ENCODE measurements at regions not wholly inside any gene's neighbourhood (a gene's known extent, or its start where the extent isn't known, plus 50 kb on each side); places are given as distances from the start of the nearest gene placed in this dataset.

- H3K27ac ChIP-seq (ENCODE audit: low read depth, low read length, poor library complexity, severe bottlenecking) = no peak overlapping the region
- H3K36me3 ChIP-seq (ENCODE audit: insufficient read depth, low read length) = no peaks in the 10 kb centered on the region
- H3K4me3 ChIP-seq (ENCODE audit: low read depth, low read length, poor library complexity, severe bottlenecking) = no peak overlapping the region
- CTCF ChIA-PET (ENCODE audit: unreplicated experiment) = no interaction called here
- TF ChIP-seq EZH2phosphoT487 (IDR thresholded peaks at IDR 0.05; ENCODE audit: borderline replicate concordance, low read depth, low read length) (no peak), CTCF (conservative IDR thresholded peaks at IDR 0.05; ENCODE audit: low read length) (no peak)
- H4K20me1 ChIP-seq (ENCODE audit: insufficient read depth, low read length) = no peaks in the 10 kb centered on the region
- BruUV-seq (replicated peaks) = no TSS peak
- H3K4me2 ChIP-seq (ENCODE audit: low read length) = no peak overlapping the region
- intact Hi-C loops (cut with micrococcal nuclease; ENCODE audit: unreplicated experiment) = no loop called here
- no peak overlapping the region for H2AFZ ChIP-seq (ENCODE audit: low read length)
- no peaks in the 10 kb centered on the region for H3K79me2 ChIP-seq (ENCODE audit: insufficient read depth, low read depth, low read length)
- H3K9me3 ChIP-seq (ENCODE audit: low read length) = no peaks in the 10 kb centered on the region
- H3K9me2 ChIP-seq (ENCODE audit: insufficient read depth, low read length) = no peaks in the 10 kb centered on the region
- no peak for DNase-seq (ENCODE audit: low spot score)
- no peaks in the 10 kb centered on the region for H3K4me1 ChIP-seq (ENCODE audit: insufficient read depth, low read length, poor library complexity, severe bottlenecking)
- POLR2A ChIA-PET = no interaction called here
Measured at GRCh38 chr15:39219608-39220007, 361.3 kb upstream of the THBS1 start.

- no peak for DNase-seq (ENCODE audit: low spot score)
- Histone ChIP-seq H3K27ac (ENCODE audit: low read depth, low read length, poor library complexity, severe bottlenecking) (no peak overlapping the region), H3K9me2 (ENCODE audit: insufficient read depth, low read length) (no peaks in the 10 kb centered on the region), H3K79me2 (ENCODE audit: insufficient read depth, low read depth, low read length) (no peaks in the 10 kb centered on the region), H3K4me2 (ENCODE audit: low read length) (no peak overlapping the region), H2AFZ (ENCODE audit: low read length) (no peak overlapping the region), H3K36me3 (ENCODE audit: insufficient read depth, low read length) (no peaks in the 10 kb centered on the region), H3K4me1 (ENCODE audit: insufficient read depth, low read length, poor library complexity, severe bottlenecking) (no peaks in the 10 kb centered on the region), H3K4me3 (ENCODE audit: low read depth, low read length, poor library complexity, severe bottlenecking) (no peak overlapping the region), H4K20me1 (ENCODE audit: insufficient read depth, low read length) (no peaks in the 10 kb centered on the region), H3K9me3 (ENCODE audit: low read length) (no peaks in the 10 kb centered on the region)
- ChIA-PET POLR2A (no interaction called here), CTCF (ENCODE audit: unreplicated experiment) (no interaction called here)
- no TSS peak for BruUV-seq (replicated peaks)
- intact Hi-C loops (cut with micrococcal nuclease; ENCODE audit: unreplicated experiment) = no loop called here
- TF ChIP-seq CTCF (conservative IDR thresholded peaks at IDR 0.05; ENCODE audit: low read length) = no peak
- no peak for TF ChIP-seq EZH2phosphoT487 (IDR thresholded peaks at IDR 0.05; ENCODE audit: borderline replicate concordance, low read depth, low read length)
Measured at GRCh38 chr15:39226169-39226937, 354.5 kb upstream of the THBS1 start.

DNA sequence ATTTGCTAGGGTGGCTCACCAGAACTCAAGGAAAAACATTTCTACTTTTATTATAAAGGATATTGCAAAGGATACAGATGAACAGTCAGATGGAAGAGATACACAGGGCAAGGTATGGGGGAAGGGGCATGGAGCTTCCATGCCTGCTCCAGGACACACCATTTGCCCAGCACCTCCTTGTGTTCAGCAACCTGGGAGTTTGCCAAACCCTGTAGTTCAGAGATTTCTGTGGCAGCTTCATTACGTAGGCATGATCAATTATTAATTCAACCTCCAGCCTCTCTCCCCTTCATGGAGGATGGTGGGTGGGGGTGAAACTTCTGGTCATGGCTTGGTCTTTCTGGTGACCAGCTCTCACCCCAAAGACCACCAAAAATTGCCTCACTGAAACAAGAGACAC, 353.9 kb upstream of the THBS1 start:
- intact Hi-C loops (cut with micrococcal nuclease; ENCODE audit: unreplicated experiment) = no loop called here

More for the DNA sequence above, 353.9 kb upstream of the THBS1 start:
- no peak for DNase-seq (ENCODE audit: low spot score)
- no peak overlapping the region for H3K27ac ChIP-seq (ENCODE audit: low read depth, low read length, poor library complexity, severe bottlenecking)
- ChIA-PET CTCF (ENCODE audit: unreplicated experiment) (no interaction called here), POLR2A (no interaction called here)
- H3K4me1 ChIP-seq (ENCODE audit: insufficient read depth, low read length, poor library complexity, severe bottlenecking) = no peaks in the 10 kb centered on the region
- no peaks in the 10 kb centered on the region for H3K36me3 ChIP-seq (ENCODE audit: insufficient read depth, low read length)
- no peak overlapping the region for H3K4me2 ChIP-seq (ENCODE audit: low read length)
- TF ChIP-seq EZH2phosphoT487 (IDR thresholded peaks at IDR 0.05; ENCODE audit: borderline replicate concordance, low read depth, low read length) = no peak
- no peak for TF ChIP-seq CTCF (conservative IDR thresholded peaks at IDR 0.05; ENCODE audit: low read length)
- H3K9me2 ChIP-seq (ENCODE audit: insufficient read depth, low read length) = no peaks in the 10 kb centered on the region
- no TSS peak for BruUV-seq (replicated peaks)
- no peak overlapping the region for H3K4me3 ChIP-seq (ENCODE audit: low read depth, low read length, poor library complexity, severe bottlenecking)
- H3K79me2 ChIP-seq (ENCODE audit: insufficient read depth, low read depth, low read length) = no peaks in the 10 kb centered on the region
- no peaks in the 10 kb centered on the region for H3K9me3 ChIP-seq (ENCODE audit: low read length)
- no peaks in the 10 kb centered on the region for H4K20me1 ChIP-seq (ENCODE audit: insufficient read depth, low read length)
- no peak overlapping the region for H2AFZ ChIP-seq (ENCODE audit: low read length)

Measured in OCI-LY7 (cell line).